Panc1 (cell line): ENCODE measurements at regions not wholly inside any gene's neighbourhood (a gene's known extent, or its start where the extent isn't known, plus 50 kb on each side); places are given as distances from the start of the nearest gene placed in this dataset.

Source experiments
- ATAC-seq: fragments of 200-7000 bp; cut with Tn5 transposase; 2 replicates; pipeline ENCODE4 v1.9.1; 2020; ENCODE audit warnings: mild to moderate bottlenecking, moderate library complexity
- BruUV-seq: library from RNA; stranded (reverse); fragments of 400-500 nt; replicated peaks from 2 replicates; lab custom pipeline; 2021; lab: Mats Ljungman, UMichigan
- CTCF ChIA-PET: fragments of 300-600 bp; sonication (Branson Sonifier 250); formaldehyde crosslinking; loops from one replicate; lab custom pipeline; 2022; ENCODE audit warnings: antibody characterized with exemption; lab: Charles Lee
- POLR2A ChIA-PET: fragments of 300-600 bp; sonication (Branson Sonifier 250); formaldehyde crosslinking; loops from one replicate; lab custom pipeline; 2022; ENCODE audit warnings: antibody characterized with exemption; lab: Charles Lee
- DNase-seq: peaks from one replicate; pipeline ENCODE4 v3.0.0-alpha.2; 2010; ENCODE audit warnings: low read depth, low spot score
- H3K27ac ChIP-seq: 2 replicates; pipeline ENCODE4 v1.5.1; 2011; ENCODE audit warnings: mild to moderate bottlenecking, low read length, inconsistent platforms
- H3K27me3 ChIP-seq: fragments of 200-500 bp; sonication (Bioruptor generic); 2 replicates; pipeline ENCODE4 v1.6.0; 2014; ENCODE audit warnings: low read length, inconsistent platforms; ENCODE audit not compliant: control insufficient read depth, insufficient read depth
- H3K36me3 ChIP-seq: fragments of 200-500 bp; sonication (Bioruptor generic); 2 replicates; pipeline ENCODE4 v1.5.1; 2014; ENCODE audit warnings: inconsistent platforms, mild to moderate bottlenecking, low read length, moderate library complexity; ENCODE audit not compliant: control insufficient read depth, insufficient read depth
- H3K4me1 ChIP-seq: 2 replicates; pipeline ENCODE4 v1.5.1; 2011; ENCODE audit warnings: inconsistent platforms, mild to moderate bottlenecking, low read length, moderate library complexity; ENCODE audit not compliant: control insufficient read depth, insufficient read depth
- H3K4me3 ChIP-seq, 2 experiments: 2 replicates each; pipeline ENCODE4 v1.5.1; 2011 to 2012; ENCODE audit warnings: low read depth in 2 of 2, low read length in 2 of 2, mild to moderate bottlenecking in 2 of 2, inconsistent platforms in 1 of 2, moderate library complexity in 1 of 2
- H3K9me3 ChIP-seq: fragments of 200-500 bp; sonication (Bioruptor generic); 2 replicates; pipeline ENCODE4 v1.5.1; 2014; ENCODE audit warnings: low read depth, mild to moderate bottlenecking, inconsistent platforms, low read length, moderate library complexity; ENCODE audit not compliant: control insufficient read depth, insufficient read depth
- CTCF ChIP-seq: fragments of 450-650 bp; IDR thresholded peaks from 2 replicates; pipeline ENCODE4 v1.5.1; 2017; ENCODE audit warnings: mild to moderate bottlenecking
- POLR2AphosphoS5 ChIP-seq: IDR thresholded peaks from 2 replicates; pipeline ENCODE4 v1.6.1; 2012; ENCODE audit warnings: mild to moderate bottlenecking, low read depth, low read length, moderate library complexity
- REST ChIP-seq, 2 experiments: IDR thresholded peaks; 2 replicates each; pipeline ENCODE4 v1.6.1; 2011 to 2012; ENCODE audit warnings: low read depth in 2 of 2, control low read depth in 1 of 2, low read length in 1 of 2, mild to moderate bottlenecking in 1 of 2, moderate library complexity in 1 of 2; ENCODE audit not compliant: insufficient read depth in 1 of 2
- SIN3A ChIP-seq: IDR thresholded peaks from 2 replicates; pipeline ENCODE4 v1.6.1; 2012; ENCODE audit warnings: low read depth, mild to moderate bottlenecking, low read length, moderate library complexity, borderline replicate concordance; ENCODE audit not compliant: insufficient read depth
- TCF7L2 ChIP-seq: IDR thresholded peaks from 2 replicates; pipeline ENCODE4 v1.6.1; 2011; ENCODE audit warnings: mild to moderate bottlenecking, low read depth, low read length, inconsistent platforms
- in situ Hi-C: cut with HindIII; loops from 2 replicates; pipeline ENCODE4 v1.10.0; 2016; ENCODE audit warnings: low sequenced_read_pairs, low pct_unique_long_range_greater_than_20kb
- intact Hi-C: fragments of 100-400 bp; cut with micrococcal nuclease; formaldehyde crosslinking; loops from one replicate; pipeline ENCODE4 v1.10.0; 2022; ENCODE audit not compliant: unreplicated experiment

GRCh38 chr12:39186744-39187143 is 256.2 kb downstream of the KIF21A start:
- POLR2A ChIA-PET, result no interaction called here
- TF ChIP-seq SIN3A (no peak), POLR2AphosphoS5 (no peak), CTCF (no peak), REST (IDR thresholded peaks at IDR 0.05; ENCODE audit: insufficient read depth in 1 of 2, low read depth in 2 of 2, low read length in 1 of 2) (no peak), TCF7L2 (no peak)
- intact Hi-C loops (no loop called here), in situ Hi-C loops (no loop called here)
- H3K9me3 ChIP-seq, result no peaks in the 10 kb centered on the region
- no peaks in the 10 kb centered on the region for H3K36me3 ChIP-seq
- CTCF ChIA-PET, result no interaction called here
- no peak overlapping the region for H3K4me3 ChIP-seq
- no peaks in the 10 kb centered on the region for H3K4me1 ChIP-seq
- DNase-seq (no peak), ATAC-seq (no peak)
- no peak overlapping the region for H3K27ac ChIP-seq
- H3K27me3 ChIP-seq, result no peaks in the 10 kb centered on the region
- BruUV-seq, result no TSS peak

GRCh38 chr12:39178837-39179236 is 264.1 kb downstream of the KIF21A start:
- in situ Hi-C loops, result no loop called here
- no TSS peak for BruUV-seq
- POLR2A ChIA-PET, result no interaction called here

More at GRCh38 chr12:39178837-39179236, 264.1 kb downstream of the KIF21A start:
- Histone ChIP-seq H3K9me3 (no peaks in the 10 kb centered on the region), H3K27me3 (no peaks in the 10 kb centered on the region), H3K4me3 (no peak overlapping the region), H3K4me1 (no peaks in the 10 kb centered on the region), H3K36me3 (no peaks in the 10 kb centered on the region), H3K27ac (no peak overlapping the region)
- ATAC-seq (no peak), DNase-seq (no peak)
- CTCF ChIA-PET, result no interaction called here
- TF ChIP-seq POLR2AphosphoS5 (no peak), REST (IDR thresholded peaks at IDR 0.05; ENCODE audit: insufficient read depth in 1 of 2, low read depth in 2 of 2, low read length in 1 of 2) (no peak), CTCF (no peak), SIN3A (no peak)
- intact Hi-C loops, result no loop called here
